Neural cell (in vitro differentiated cells): ENCODE measurements at regions not wholly inside any gene's neighbourhood (a gene's known extent, or its start where the extent isn't known, plus 50 kb on each side); places are given as distances from the start of the nearest gene placed in this dataset.

Experiments used
- H2AFZ ChIP-seq: fragments of 200-600, 300-800 bp; sonication (generic), shearing (Covaris generic); 2 replicates; pipeline ENCODE4 v1.6.0; 2014; ENCODE audit warnings: low read depth, mild to moderate bottlenecking, antibody characterized with exemption, low read length, moderate library complexity
- H3F3A ChIP-seq: fragments of 200-600 bp; shearing (Covaris generic); 2 replicates; pipeline ENCODE4 v1.6.1; 2016; ENCODE audit warnings: mild to moderate bottlenecking, moderate library complexity, mixed read lengths, antibody characterized with exemption, low read length; ENCODE audit not compliant: insufficient read depth, poor library complexity, severe bottlenecking
- H3K27ac ChIP-seq: fragments of 200-600, 300-800 bp; sonication (generic), shearing (Covaris generic); 2 replicates; pipeline ENCODE4 v1.5.1; 2014; ENCODE audit warnings: mild to moderate bottlenecking, low read length, moderate library complexity
- H3K27me3 ChIP-seq: fragments of 300-800, 200-600 bp; sonication (generic), shearing (Covaris generic); 2 replicates; pipeline ENCODE4 v1.6.0; 2014; ENCODE audit warnings: mild to moderate bottlenecking, low read depth, low read length, moderate library complexity; ENCODE audit not compliant: insufficient read depth
- H3K36me3 ChIP-seq: fragments of 300-800, 200-600 bp; sonication (generic), shearing (Covaris generic); 2 replicates; pipeline ENCODE4 v1.5.1; 2014; ENCODE audit warnings: mild to moderate bottlenecking, antibody characterized with exemption, low read length, moderate library complexity; ENCODE audit not compliant: insufficient read depth
- H3K4me2 ChIP-seq: fragments of 300-800, 200-600 bp; sonication (generic), shearing (Covaris generic); 2 replicates; pipeline ENCODE4 v1.6.0; 2014; ENCODE audit warnings: mild to moderate bottlenecking, low read length
- H3K4me3 ChIP-seq: fragments of 300-800, 200-600 bp; sonication (generic), shearing (Covaris generic); 2 replicates; pipeline ENCODE4 v1.5.1; 2014; ENCODE audit warnings: mild to moderate bottlenecking, low read length, moderate library complexity
- H3K79me2 ChIP-seq: fragments of 200-600 bp; shearing (Covaris generic); replicated peaks from 2 replicates; pipeline ENCODE4 v1.6.0; 2014; ENCODE audit warnings: mild to moderate bottlenecking, low read length, moderate library complexity; ENCODE audit not compliant: insufficient read depth
- H3K9ac ChIP-seq: fragments of 300-800, 200-600 bp; sonication (generic), shearing (Covaris generic); 2 replicates; pipeline ENCODE4 v1.6.1; 2016; ENCODE audit warnings: mild to moderate bottlenecking, low read length, mixed read lengths
- H3K9me2 ChIP-seq: fragments of 200-600 bp; shearing (Covaris generic); 2 replicates; pipeline ENCODE4 v1.6.1; 2016; ENCODE audit warnings: mild to moderate bottlenecking, low read length, mixed read lengths; ENCODE audit not compliant: insufficient read depth
- H3K9me3 ChIP-seq: fragments of 200-600, 300-800 bp; sonication (generic), shearing (Covaris generic); 2 replicates; pipeline ENCODE4 v1.6.1; 2016; ENCODE audit warnings: mild to moderate bottlenecking, mixed run types, low read length, moderate library complexity, mixed read lengths
- H4K20me1 ChIP-seq: fragments of 200-600 bp; shearing (Covaris generic); 2 replicates; pipeline ENCODE4 v1.6.1; 2016; ENCODE audit warnings: mild to moderate bottlenecking, mixed run types; ENCODE audit not compliant: insufficient read depth
- CTCF ChIP-seq: fragments of 450-650 bp; IDR thresholded peaks from 2 replicates; pipeline ENCODE4 v1.5.1; 2014; ENCODE audit warnings: antibody characterized with exemption, mild to moderate bottlenecking, moderate library complexity; ENCODE audit not compliant: poor library complexity, severe bottlenecking
- EP300 ChIP-seq: fragments of 450-650 bp; conservative IDR thresholded peaks from 2 replicates; pipeline ENCODE4 v1.6.1; 2014; ENCODE audit warnings: antibody characterized with exemption, mild to moderate bottlenecking, moderate library complexity; ENCODE audit not compliant: poor library complexity, severe bottlenecking
- EZH2 ChIP-seq: fragments of 200-600, 300-800 bp; shearing (Covaris generic), sonication (generic); IDR thresholded peaks from 2 replicates; pipeline ENCODE4 v1.6.1; 2014; ENCODE audit warnings: antibody characterized with exemption, low read length, borderline replicate concordance, mild to moderate bottlenecking; ENCODE audit not compliant: insufficient read depth, poor library complexity, severe bottlenecking
- MXI1 ChIP-seq: fragments of 450-650 bp; conservative IDR thresholded peaks from 2 replicates; pipeline ENCODE4 v1.6.1; 2014; ENCODE audit warnings: antibody characterized with exemption, mild to moderate bottlenecking; ENCODE audit not compliant: poor library complexity, severe bottlenecking
- POLR2AphosphoS5 ChIP-seq: IDR thresholded peaks from 2 replicates; pipeline ENCODE4 v1.6.1; 2012
- RAD21 ChIP-seq: fragments of 450-650 bp; conservative IDR thresholded peaks from 2 replicates; pipeline ENCODE4 v1.6.1; 2014; ENCODE audit warnings: antibody characterized with exemption, mild to moderate bottlenecking, moderate library complexity
- REST ChIP-seq: IDR thresholded peaks from 2 replicates; pipeline ENCODE4 v1.6.1; 2012; ENCODE audit warnings: borderline replicate concordance
- SMC3 ChIP-seq: fragments of 450-650 bp; conservative IDR thresholded peaks from 2 replicates; pipeline ENCODE4 v1.6.1; 2014; ENCODE audit warnings: antibody characterized with exemption, mild to moderate bottlenecking, moderate library complexity; ENCODE audit not compliant: poor library complexity
- TAF1 ChIP-seq: IDR thresholded peaks from 2 replicates; pipeline ENCODE4 v1.6.1; 2012; ENCODE audit warnings: low read depth

- Histone ChIP-seq H3K36me3 (no peaks in the 10 kb centered on the region), H3F3A (no peaks in the 10 kb centered on the region), H3K9me3 (no peaks in the 10 kb centered on the region), H3K27me3 (no peaks in the 10 kb centered on the region), H3K4me2 (no peak overlapping the region), H2AFZ (no peak overlapping the region), H3K4me3 (no peak overlapping the region), H3K9me2 (no peaks in the 10 kb centered on the region), H4K20me1 (no peaks in the 10 kb centered on the region), H3K27ac (no peak overlapping the region), H3K79me2 (no peaks in the 10 kb centered on the region), H3K9ac (no peak overlapping the region)
- TF ChIP-seq POLR2AphosphoS5, result no peak
- no peak for TF ChIP-seq CTCF
- TF ChIP-seq MXI1, result no peak
- no peak for TF ChIP-seq SMC3
- no peak for TF ChIP-seq EZH2
- TF ChIP-seq EP300, result no peak
- TF ChIP-seq REST, result no peak
- no peak for TF ChIP-seq RAD21
- TF ChIP-seq TAF1, result no peak
Observed at GRCh38 chr11:23866641-23867040, 630.2 kb upstream of the LUZP2 start.

GRCh38 chr11:23869671-23870070 is 627.2 kb upstream of the LUZP2 start:
- no peaks in the 10 kb centered on the region for H3K9me2 ChIP-seq
- H4K20me1 ChIP-seq, result no peaks in the 10 kb centered on the region
- no peaks in the 10 kb centered on the region for H3K9me3 ChIP-seq
- H3K4me3 ChIP-seq, result no peak overlapping the region
- no peaks in the 10 kb centered on the region for H3F3A ChIP-seq
- no peak overlapping the region for H3K27ac ChIP-seq
- no peak overlapping the region for H3K4me2 ChIP-seq
- no peaks in the 10 kb centered on the region for H3K36me3 ChIP-seq
- no peak for TF ChIP-seq EZH2
- no peak for TF ChIP-seq TAF1
- no peak for TF ChIP-seq MXI1
- no peak for TF ChIP-seq CTCF
- no peak for TF ChIP-seq REST
- no peak for TF ChIP-seq RAD21
- TF ChIP-seq POLR2AphosphoS5, result no peak
- TF ChIP-seq SMC3, result no peak
- no peak for TF ChIP-seq EP300
- H3K79me2 ChIP-seq, result no peaks in the 10 kb centered on the region
- H3K27me3 ChIP-seq, result no peaks in the 10 kb centered on the region
- no peak overlapping the region for H2AFZ ChIP-seq
- no peak overlapping the region for H3K9ac ChIP-seq
